GM19455 (cell line): ENCODE measurements at regions not wholly inside any gene's neighbourhood (a gene's known extent, or its start where the extent isn't known, plus 50 kb on each side); places are given as distances from the start of the nearest gene placed in this dataset.
A peak's percentile ranks its signal among the peaks of the same experiment; 100 is the strongest.
"Not testable (repeated sequence)": the region's sequence is repeated elsewhere in the genome, so short reads cannot be mapped to it uniquely, and the experiment has no call there.

Source experiments
- ATAC-seq: cut with Tn5 transposase; IDR thresholded peaks from one replicate; pipeline ENCODE4 v1.9.1; 2021; ENCODE audit not compliant: unreplicated experiment

DNA sequence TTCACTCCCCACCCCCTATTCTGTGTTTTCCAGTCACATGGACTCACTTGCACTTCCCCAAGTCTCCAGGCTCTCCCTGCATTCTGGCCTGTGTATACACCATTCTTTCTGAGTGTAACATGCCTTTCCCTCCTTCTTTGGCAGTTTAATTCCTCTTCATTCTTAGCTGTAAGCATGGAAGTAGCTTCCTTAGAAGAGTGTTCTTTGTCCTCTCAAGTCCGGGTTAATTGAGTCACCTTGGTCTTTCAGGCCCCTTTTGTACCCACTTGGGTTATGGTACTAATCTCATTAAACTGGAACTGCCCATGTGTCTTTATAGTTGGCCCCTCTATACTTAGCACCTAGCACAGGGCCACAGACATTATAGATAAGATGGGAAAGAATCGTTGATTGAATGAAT is 525.3 kb upstream of the ADGRL4 start:
- no peak for ATAC-seq

- no peak for ATAC-seq
Observed at GRCh38 chr1:79530476-79530875, 523.9 kb upstream of the ADGRL4 start.

- ATAC-seq: no peak
Observed at GRCh38 chr1:79530055-79530454, 523.5 kb upstream of the ADGRL4 start.

GRCh38 chr1:79524126-79524525 is 517.6 kb upstream of the ADGRL4 start:
- no peak for ATAC-seq

GRCh38 chr1:79519084-79519760 is 512.7 kb upstream of the ADGRL4 start:
- ATAC-seq: peak; percentile 78

- no peak for ATAC-seq
Observed at GRCh38 chr1:79517470-79518224, 511.1 kb upstream of the ADGRL4 start.

DNA sequence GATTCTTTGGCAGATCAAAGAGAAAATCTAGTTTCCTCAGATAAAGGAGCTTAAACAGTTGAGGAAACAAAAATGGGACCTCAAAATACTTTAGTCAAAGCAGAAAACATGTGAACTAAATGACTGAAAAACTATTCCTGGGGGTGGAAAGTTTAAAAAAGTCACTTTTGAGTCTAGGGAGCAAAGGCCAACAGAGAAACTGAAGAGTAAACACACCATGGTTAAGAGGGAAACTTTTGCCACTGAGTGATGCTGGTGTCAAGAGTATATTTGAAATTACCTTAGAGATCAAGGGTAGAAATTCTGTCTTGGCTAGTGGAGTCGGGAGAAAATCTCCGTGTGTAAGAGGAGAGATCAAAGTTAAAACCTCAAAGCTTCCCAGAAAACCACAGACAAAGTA is 501.2 kb upstream of the ADGRL4 start:
- ATAC-seq: no peak

DNA sequence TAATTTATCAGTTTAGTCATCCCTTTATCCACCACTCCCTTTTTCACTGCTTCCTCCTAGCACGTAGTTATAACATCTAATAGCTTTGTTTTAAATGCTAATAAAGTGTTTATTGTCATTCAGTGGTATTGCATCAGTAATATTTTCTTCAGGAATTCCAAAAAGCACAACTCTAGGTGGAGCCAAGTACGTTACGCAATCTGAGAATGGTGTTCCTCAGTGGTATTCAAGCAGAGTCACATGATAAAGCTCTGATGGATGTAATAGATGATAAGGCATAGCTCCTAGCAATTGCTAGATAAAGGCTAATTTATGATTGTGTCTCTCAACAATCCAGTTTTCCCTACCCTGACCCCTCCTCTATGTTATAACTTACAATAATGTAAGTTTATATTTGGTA is 494.6 kb upstream of the ADGRL4 start:
- no peak for ATAC-seq

GRCh38 chr1:79499541-79499940 is 493.0 kb upstream of the ADGRL4 start:
- no peak for ATAC-seq

DNA sequence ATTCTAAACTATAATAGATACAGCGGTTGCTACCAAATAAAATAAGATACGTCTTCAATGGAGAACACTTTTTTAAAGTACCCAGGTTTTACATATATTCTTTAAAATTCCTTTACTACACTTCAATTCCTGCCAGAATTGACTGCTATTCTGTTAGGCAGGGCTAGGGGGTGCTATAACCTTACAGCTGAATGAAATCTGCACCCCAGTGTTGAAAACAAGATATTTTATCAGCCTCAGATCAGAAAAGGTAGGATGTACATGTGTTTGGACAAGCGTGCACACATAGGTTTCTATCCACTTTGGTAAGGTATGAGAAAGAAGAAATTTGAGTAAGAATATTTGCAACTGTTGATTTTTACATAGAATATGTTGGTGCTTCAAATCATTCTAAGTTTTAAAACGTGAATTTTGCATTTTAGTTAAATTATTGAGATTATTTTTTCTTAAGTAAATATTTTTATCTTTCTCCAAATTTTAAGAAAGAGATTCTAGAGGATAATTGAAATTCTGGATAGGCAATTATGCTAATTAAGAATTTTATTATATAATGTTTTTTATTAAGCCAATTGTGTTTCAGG is 490.8 kb upstream of the ADGRL4 start:
- peak; percentile 86 for ATAC-seq

- ATAC-seq: no peak
Observed at GRCh38 chr1:79496129-79496528, 489.6 kb upstream of the ADGRL4 start.

DNA sequence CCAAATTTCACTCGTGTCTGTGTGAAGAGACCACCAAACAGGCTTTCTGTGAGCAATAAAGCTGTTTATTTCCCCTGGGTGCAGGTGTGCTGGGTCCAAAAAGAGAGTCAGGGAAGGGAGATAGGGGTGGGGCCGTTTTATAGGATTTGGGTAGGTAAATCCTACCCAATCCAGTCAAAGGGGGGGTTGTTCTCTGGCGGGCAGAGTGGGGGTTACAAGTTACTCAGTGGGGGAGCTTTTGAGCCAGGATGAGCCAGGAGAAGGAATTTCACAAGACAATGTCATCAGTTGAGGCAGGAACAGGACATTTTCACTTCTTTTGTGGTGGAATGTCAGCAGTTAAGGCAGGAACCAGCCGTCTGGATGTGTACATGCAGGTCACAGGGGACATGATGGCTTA is 487.2 kb upstream of the ADGRL4 start:
- not testable (repeated sequence) for ATAC-seq

- not testable (repeated sequence) for ATAC-seq
Observed at GRCh38 chr1:79488572-79489121, 482.1 kb upstream of the ADGRL4 start.

GRCh38 chr1:79478728-79479373 is 472.3 kb upstream of the ADGRL4 start:
- ATAC-seq: no peak

GRCh38 chr1:79478160-79478559 is 471.6 kb upstream of the ADGRL4 start:
- ATAC-seq: no peak

DNA sequence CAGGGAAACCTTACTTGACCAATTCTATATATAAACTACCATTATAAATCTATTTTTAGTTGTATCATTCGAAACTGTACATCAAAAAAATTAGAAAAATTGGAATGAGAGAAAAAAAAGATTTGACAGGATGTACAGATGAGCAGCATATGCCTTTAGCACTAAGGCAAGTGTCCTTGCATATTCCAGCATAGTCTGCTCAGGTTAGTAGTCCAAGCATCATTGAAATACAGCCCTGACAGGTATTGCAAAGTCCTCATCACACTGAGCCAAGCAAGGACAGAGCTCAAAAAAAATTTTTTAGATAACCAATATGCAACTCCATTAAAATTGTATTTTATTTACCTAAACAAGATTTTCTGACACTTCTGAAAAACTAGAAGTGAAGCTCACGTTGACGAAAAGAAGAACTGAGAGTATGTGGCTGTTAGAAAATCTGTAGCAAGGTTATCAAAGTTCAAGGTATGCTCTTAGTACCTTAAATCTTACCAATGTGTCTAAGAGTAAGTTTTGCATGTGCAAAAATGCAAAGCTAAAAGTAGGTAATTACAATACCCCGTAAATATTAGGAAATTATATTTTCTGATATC is 465.6 kb upstream of the ADGRL4 start:
- peak; percentile 65 for ATAC-seq

GRCh38 chr1:79469139-79469538 is 462.6 kb upstream of the ADGRL4 start:
- ATAC-seq: peak; percentile 25

- peak; percentile 97 for ATAC-seq
Observed at GRCh38 chr1:79460773-79461436, 454.4 kb upstream of the ADGRL4 start.

- ATAC-seq: no peak
Observed at GRCh38 chr1:79457562-79458224, 451.2 kb upstream of the ADGRL4 start.

DNA sequence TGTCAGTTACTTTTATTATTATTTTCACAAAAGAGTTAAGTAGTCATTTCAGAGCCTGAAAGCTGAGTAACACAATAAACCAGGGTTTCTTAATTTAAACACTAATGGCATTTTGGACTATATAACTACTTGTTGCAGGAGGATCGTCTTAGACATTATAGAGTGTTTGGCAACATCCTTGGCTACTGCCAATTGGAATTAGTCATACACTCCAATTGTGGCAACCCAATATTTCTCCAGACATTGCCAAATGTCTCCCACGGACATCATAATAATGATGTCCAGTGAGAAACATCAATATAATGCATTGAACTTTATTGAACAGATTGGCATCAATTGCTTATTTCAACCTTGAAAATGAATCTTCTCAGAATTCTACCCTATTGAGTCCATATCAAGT is 441.9 kb upstream of the ADGRL4 start:
- no peak for ATAC-seq
